ENCODE measurements at regions not wholly inside any gene's neighbourhood (a gene's known extent, or its start where the extent isn't known, plus 50 kb on each side); places are given as distances from the start of the nearest gene placed in this dataset.

GRCh38 chr13:88643233-88643632, 972.1 kb downstream of the SLITRK5 start:
- intact Hi-C loops (cut with micrococcal nuclease; ENCODE audit: unreplicated experiment), result no loop called here
- TF ChIP-seq, protein P1, sequence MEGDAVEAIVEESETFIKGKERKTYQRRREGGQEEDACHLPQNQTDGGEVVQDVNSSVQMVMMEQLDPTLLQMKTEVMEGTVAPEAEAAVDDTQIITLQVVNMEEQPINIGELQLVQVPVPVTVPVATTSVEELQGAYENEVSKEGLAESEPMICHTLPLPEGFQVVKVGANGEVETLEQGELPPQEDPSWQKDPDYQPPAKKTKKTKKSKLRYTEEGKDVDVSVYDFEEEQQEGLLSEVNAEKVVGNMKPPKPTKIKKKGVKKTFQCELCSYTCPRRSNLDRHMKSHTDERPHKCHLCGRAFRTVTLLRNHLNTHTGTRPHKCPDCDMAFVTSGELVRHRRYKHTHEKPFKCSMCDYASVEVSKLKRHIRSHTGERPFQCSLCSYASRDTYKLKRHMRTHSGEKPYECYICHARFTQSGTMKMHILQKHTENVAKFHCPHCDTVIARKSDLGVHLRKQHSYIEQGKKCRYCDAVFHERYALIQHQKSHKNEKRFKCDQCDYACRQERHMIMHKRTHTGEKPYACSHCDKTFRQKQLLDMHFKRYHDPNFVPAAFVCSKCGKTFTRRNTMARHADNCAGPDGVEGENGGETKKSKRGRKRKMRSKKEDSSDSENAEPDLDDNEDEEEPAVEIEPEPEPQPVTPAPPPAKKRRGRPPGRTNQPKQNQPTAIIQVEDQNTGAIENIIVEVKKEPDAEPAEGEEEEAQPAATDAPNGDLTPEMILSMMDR (conservative IDR thresholded peaks at IDR 0.05), result no peak
- TF ChIP-seq EZH2 (IDR thresholded peaks at IDR 0.05; ENCODE audit: low read depth), result no peak
- CTCF ChIA-PET, result no interaction called here
- POLR2A ChIA-PET (ENCODE audit: unreplicated experiment), result no interaction called here
- Histone ChIP-seq H3K4me2 (no peak overlapping the region), H3K4me3 (no peak overlapping the region), H3F3A (ENCODE audit: insufficient read depth, low read depth) (no peaks in the 10 kb centered on the region), H3K36me3 (ENCODE audit: low read depth) (no peaks in the 10 kb centered on the region), H3K79me2 (ENCODE audit: low read depth) (no peaks in the 10 kb centered on the region), H3K4me1 (replicated peaks; ENCODE audit: insufficient read depth) (no peaks in the 10 kb centered on the region), H3K9me2 (ENCODE audit: insufficient read depth) (no peaks in the 10 kb centered on the region), H4K20me1 (ENCODE audit: insufficient read depth) (no peaks in the 10 kb centered on the region), H3K9me3 (ENCODE audit: insufficient read depth, low read depth) (no peaks in the 10 kb centered on the region), H3K27me3 (ENCODE audit: insufficient read depth, low read depth) (no peaks in the 10 kb centered on the region), H2AFZ (no peak overlapping the region), H3K27ac (no peak overlapping the region)
- no peak for DNase-seq
- BruUV-seq (replicated peaks), result no TSS peak

- DNase-seq, result no peak
- intact Hi-C loops (cut with micrococcal nuclease; ENCODE audit: unreplicated experiment), result no loop called here
- H3K79me2 ChIP-seq (ENCODE audit: low read depth), result no peaks in the 10 kb centered on the region
- H2AFZ ChIP-seq, result no peak overlapping the region
- TF ChIP-seq EZH2 (IDR thresholded peaks at IDR 0.05; ENCODE audit: low read depth), result no peak
- TF ChIP-seq, protein P1 (conservative IDR thresholded peaks at IDR 0.05), result no peak
- no peaks in the 10 kb centered on the region for H4K20me1 ChIP-seq (ENCODE audit: insufficient read depth)
- H3F3A ChIP-seq (ENCODE audit: insufficient read depth, low read depth), result no peaks in the 10 kb centered on the region
- no peaks in the 10 kb centered on the region for H3K36me3 ChIP-seq (ENCODE audit: low read depth)
- no TSS peak for BruUV-seq (replicated peaks)
- H3K4me3 ChIP-seq, result no peak overlapping the region
- ChIA-PET CTCF (no interaction called here), POLR2A (ENCODE audit: unreplicated experiment) (no interaction called here)
- no peaks in the 10 kb centered on the region for H3K27me3 ChIP-seq (ENCODE audit: insufficient read depth, low read depth)
- H3K9me2 ChIP-seq (ENCODE audit: insufficient read depth), result no peaks in the 10 kb centered on the region; the same call in 1 of the 2 replicates
- H3K27ac ChIP-seq, result no peak overlapping the region
- H3K4me1 ChIP-seq (replicated peaks; ENCODE audit: insufficient read depth), result no peaks in the 10 kb centered on the region
- H3K9me3 ChIP-seq (ENCODE audit: insufficient read depth, low read depth), result no peaks in the 10 kb centered on the region
- H3K4me2 ChIP-seq, result no peak overlapping the region
These were observed 977.6 kb downstream of the SLITRK5 start for GRCh38 chr13:88648598-88649373.

GRCh38 chr13:88649855-88650254, 978.7 kb downstream of the SLITRK5 start:
- intact Hi-C loops (cut with micrococcal nuclease; ENCODE audit: unreplicated experiment), result no loop called here
- CTCF ChIA-PET, result no interaction called here
- no peak overlapping the region for H2AFZ ChIP-seq
- no TSS peak for BruUV-seq (replicated peaks)
- no peaks in the 10 kb centered on the region for H3F3A ChIP-seq (ENCODE audit: insufficient read depth, low read depth)
- no peaks in the 10 kb centered on the region for H3K27me3 ChIP-seq (ENCODE audit: insufficient read depth, low read depth)
- H3K4me2 ChIP-seq, result no peak overlapping the region
- no peak overlapping the region for H3K27ac ChIP-seq
- H3K36me3 ChIP-seq (ENCODE audit: low read depth), result no peaks in the 10 kb centered on the region
- DNase-seq, result no peak
- H3K79me2 ChIP-seq (ENCODE audit: low read depth), result no peaks in the 10 kb centered on the region
- TF ChIP-seq, protein P1 (conservative IDR thresholded peaks at IDR 0.05), result no peak
- TF ChIP-seq EZH2 (IDR thresholded peaks at IDR 0.05; ENCODE audit: low read depth), result no peak
- H3K9me2 ChIP-seq (ENCODE audit: insufficient read depth), result no peaks in the 10 kb centered on the region; the same call in 1 of the 2 replicates
- H3K4me3 ChIP-seq, result no peak overlapping the region
- H3K9me3 ChIP-seq (ENCODE audit: insufficient read depth, low read depth), result no peaks in the 10 kb centered on the region
- H4K20me1 ChIP-seq (ENCODE audit: insufficient read depth), result no peaks in the 10 kb centered on the region
- no peaks in the 10 kb centered on the region for H3K4me1 ChIP-seq (replicated peaks; ENCODE audit: insufficient read depth)
- POLR2A ChIA-PET (ENCODE audit: unreplicated experiment), result no interaction called here
